ENCODE measurements at regions not wholly inside any gene's neighbourhood (a gene's known extent, or its start where the extent isn't known, plus 50 kb on each side); places are given as distances from the start of the nearest gene placed in this dataset.

DNA sequence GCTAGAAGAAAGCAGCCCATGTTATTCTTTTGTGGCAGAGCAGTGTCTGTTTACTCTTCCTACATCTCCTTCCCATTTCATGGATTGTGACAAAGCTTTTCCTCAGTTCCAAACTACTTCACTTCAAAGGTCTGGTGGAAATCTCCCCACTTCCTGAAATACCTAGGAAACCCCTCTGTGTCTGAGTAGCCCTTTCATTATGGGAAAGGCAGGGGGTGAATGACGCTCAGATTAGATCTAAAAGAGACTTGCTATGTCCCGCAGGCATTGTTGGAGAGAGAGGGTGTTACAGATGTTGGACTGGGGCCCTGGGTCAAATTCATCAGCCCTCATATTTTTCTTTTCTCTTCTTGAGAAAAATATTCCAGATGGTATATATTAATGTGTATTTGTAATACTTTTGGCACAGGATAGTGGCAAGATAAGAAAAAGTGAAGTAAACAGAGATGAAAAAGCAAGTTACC is 675.0 kb downstream of the IRS1 start:
- H3K9me3 Mint-ChIP-seq (ENCODE audit: unreplicated experiment): no peaks in the 10 kb centered on the region
- no peaks in the 10 kb centered on the region for H3K27me3 Mint-ChIP-seq (ENCODE audit: unreplicated experiment)
- H3K27ac Mint-ChIP-seq (ENCODE audit: unreplicated experiment): peak overlapping the region; percentile 77
- H3K36me3 Mint-ChIP-seq (ENCODE audit: low read depth, unreplicated experiment): no peaks in the 10 kb centered on the region
- peak; percentile 17 for DNase-seq (ENCODE audit: low spot score)
- peaks cover 25% of the 10 kb centered on the region for H3K4me1 Mint-ChIP-seq (ENCODE audit: unreplicated experiment)
- TF ChIP-seq, protein P1, sequence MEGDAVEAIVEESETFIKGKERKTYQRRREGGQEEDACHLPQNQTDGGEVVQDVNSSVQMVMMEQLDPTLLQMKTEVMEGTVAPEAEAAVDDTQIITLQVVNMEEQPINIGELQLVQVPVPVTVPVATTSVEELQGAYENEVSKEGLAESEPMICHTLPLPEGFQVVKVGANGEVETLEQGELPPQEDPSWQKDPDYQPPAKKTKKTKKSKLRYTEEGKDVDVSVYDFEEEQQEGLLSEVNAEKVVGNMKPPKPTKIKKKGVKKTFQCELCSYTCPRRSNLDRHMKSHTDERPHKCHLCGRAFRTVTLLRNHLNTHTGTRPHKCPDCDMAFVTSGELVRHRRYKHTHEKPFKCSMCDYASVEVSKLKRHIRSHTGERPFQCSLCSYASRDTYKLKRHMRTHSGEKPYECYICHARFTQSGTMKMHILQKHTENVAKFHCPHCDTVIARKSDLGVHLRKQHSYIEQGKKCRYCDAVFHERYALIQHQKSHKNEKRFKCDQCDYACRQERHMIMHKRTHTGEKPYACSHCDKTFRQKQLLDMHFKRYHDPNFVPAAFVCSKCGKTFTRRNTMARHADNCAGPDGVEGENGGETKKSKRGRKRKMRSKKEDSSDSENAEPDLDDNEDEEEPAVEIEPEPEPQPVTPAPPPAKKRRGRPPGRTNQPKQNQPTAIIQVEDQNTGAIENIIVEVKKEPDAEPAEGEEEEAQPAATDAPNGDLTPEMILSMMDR (IDR thresholded peaks at IDR 0.05; ENCODE audit: unreplicated experiment): no peak
- no peak overlapping the region for H3K4me3 Mint-ChIP-seq (ENCODE audit: unreplicated experiment)

DNA sequence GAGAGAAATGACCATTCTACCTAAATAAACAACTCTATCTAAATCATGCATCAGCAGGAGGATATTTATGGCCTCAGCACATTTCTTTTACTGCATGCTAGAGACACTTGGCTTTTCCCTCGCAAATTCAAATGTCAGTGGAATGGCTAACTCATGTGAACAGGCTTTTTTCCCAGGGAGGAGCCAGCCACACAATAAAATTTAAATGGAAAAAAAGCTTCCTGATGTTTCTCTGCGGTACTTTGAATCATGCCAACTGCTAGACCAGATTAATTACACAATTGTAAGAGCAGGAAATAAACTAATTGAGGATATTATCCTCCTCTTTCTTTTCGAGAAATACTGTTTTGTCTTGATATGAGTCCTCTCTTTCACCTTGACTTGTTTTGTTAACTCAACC is 676.3 kb downstream of the IRS1 start:
- DNase-seq (ENCODE audit: low spot score): no peak
- no peaks in the 10 kb centered on the region for H3K36me3 Mint-ChIP-seq (ENCODE audit: low read depth, unreplicated experiment)
- H3K4me3 Mint-ChIP-seq (ENCODE audit: unreplicated experiment): no peak overlapping the region
- TF ChIP-seq, protein P1 (IDR thresholded peaks at IDR 0.05; ENCODE audit: unreplicated experiment): no peak
- H3K27ac Mint-ChIP-seq (ENCODE audit: unreplicated experiment): peak overlapping the region; percentile 77
- no peaks in the 10 kb centered on the region for H3K27me3 Mint-ChIP-seq (ENCODE audit: unreplicated experiment)
- no peaks in the 10 kb centered on the region for H3K9me3 Mint-ChIP-seq (ENCODE audit: unreplicated experiment)
- H3K4me1 Mint-ChIP-seq (ENCODE audit: unreplicated experiment): peaks cover 25% of the 10 kb centered on the region

DNA sequence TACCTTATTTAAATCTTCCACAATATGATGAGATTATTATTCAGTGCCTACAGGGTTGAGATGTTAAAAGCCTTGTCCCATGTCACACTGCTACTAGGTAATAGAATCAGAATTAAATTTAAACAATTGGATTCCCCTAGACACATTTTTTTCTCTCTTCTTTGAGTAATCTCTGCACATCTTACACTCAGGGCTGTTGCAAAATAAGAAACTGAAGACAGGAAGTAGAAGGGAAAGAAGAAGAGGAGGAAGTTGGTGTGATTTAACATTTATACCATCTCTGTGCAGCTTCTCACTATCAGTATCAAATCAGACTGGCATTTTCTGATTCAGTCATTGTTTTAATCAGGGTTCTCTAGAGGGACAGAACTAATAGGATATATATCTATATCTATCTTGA is 677.6 kb downstream of the IRS1 start:
- Mint-ChIP-seq H3K4me3 (ENCODE audit: unreplicated experiment) (no peak overlapping the region), H3K27ac (ENCODE audit: unreplicated experiment) (no peak overlapping the region), H3K36me3 (ENCODE audit: low read depth, unreplicated experiment) (no peaks in the 10 kb centered on the region), H3K4me1 (ENCODE audit: unreplicated experiment) (peaks cover 25% of the 10 kb centered on the region), H3K9me3 (ENCODE audit: unreplicated experiment) (no peaks in the 10 kb centered on the region), H3K27me3 (ENCODE audit: unreplicated experiment) (no peaks in the 10 kb centered on the region)
- DNase-seq (ENCODE audit: low spot score): no peak
- TF ChIP-seq, protein P1 (IDR thresholded peaks at IDR 0.05; ENCODE audit: unreplicated experiment): no peak

DNA sequence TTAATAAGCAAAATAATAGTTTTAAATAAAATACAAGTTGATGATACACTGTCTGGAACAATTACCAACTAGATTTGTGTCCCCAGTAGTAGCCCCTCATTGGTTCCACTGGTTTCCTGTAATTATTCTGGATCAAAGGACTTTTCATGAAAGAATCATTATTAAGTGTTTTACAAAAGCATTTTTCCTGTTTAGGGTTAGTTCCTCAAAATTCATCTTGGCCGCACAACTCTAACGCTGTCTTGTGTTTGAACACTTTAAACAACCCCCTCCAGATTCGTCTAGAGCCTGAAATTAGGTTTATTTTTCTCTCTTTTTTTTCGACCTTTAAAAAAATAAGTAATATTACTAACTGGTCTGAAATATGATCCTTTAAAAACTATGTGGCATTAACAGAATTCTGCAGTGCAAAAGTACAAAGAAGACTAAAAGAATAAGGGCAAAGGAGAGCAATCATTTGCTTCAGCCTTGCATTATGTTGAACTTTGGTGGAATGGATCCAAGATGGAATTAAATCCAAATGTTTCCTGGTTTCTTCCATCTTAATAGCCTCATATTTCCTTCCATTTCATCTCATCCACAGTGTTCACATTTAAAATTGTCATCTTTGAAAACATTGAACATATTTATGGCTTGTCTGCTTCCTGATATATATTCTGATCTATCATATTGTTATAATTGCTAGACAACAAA is 678.4 kb downstream of the IRS1 start:
- no peak for DNase-seq (ENCODE audit: low spot score)
- no peaks in the 10 kb centered on the region for H3K36me3 Mint-ChIP-seq (ENCODE audit: low read depth, unreplicated experiment)

More for the DNA sequence above, 678.4 kb downstream of the IRS1 start:
- Mint-ChIP-seq H3K4me1 (ENCODE audit: unreplicated experiment) (peaks cover 25% of the 10 kb centered on the region), H3K27me3 (ENCODE audit: unreplicated experiment) (no peaks in the 10 kb centered on the region), H3K27ac (ENCODE audit: unreplicated experiment) (no peak overlapping the region), H3K4me3 (ENCODE audit: unreplicated experiment) (no peak overlapping the region), H3K9me3 (ENCODE audit: unreplicated experiment) (no peaks in the 10 kb centered on the region)
- TF ChIP-seq, protein P1 (IDR thresholded peaks at IDR 0.05; ENCODE audit: unreplicated experiment): no peak

Data from endothelial cell (in vitro differentiated cells).